SU-DHL-6 (cell line): ENCODE measurements at regions not wholly inside any gene's neighbourhood (a gene's known extent, or its start where the extent isn't known, plus 50 kb on each side); places are given as distances from the start of the nearest gene placed in this dataset.

Experiments used
- H2AFZ ChIP-seq: fragments of 200-600 bp; sonication (generic); 2 replicates; pipeline ENCODE4 v1.6.1; 2014; ENCODE audit warnings: low read depth, mild to moderate bottlenecking, moderate library complexity, mixed read lengths, antibody characterized with exemption, low read length; ENCODE audit not compliant: severe bottlenecking
- H3F3A ChIP-seq: fragments of 200-600 bp; shearing (Covaris generic); 2 replicates; pipeline ENCODE4 v1.6.0; 2016; ENCODE audit warnings: antibody characterized with exemption, mild to moderate bottlenecking; ENCODE audit not compliant: insufficient read depth
- H3K27ac ChIP-seq: fragments of 200-600 bp; sonication (generic); 2 replicates; pipeline ENCODE4 v1.5.1; 2016; ENCODE audit warnings: low read depth, mild to moderate bottlenecking, low read length, moderate library complexity, mixed read lengths
- H3K27me3 ChIP-seq: fragments of 200-600 bp; sonication (generic), shearing (Covaris generic); 2 replicates; pipeline ENCODE4 v1.6.0; 2014; ENCODE audit warnings: mild to moderate bottlenecking, low read length
- H3K36me3 ChIP-seq: fragments of 200-600 bp; sonication (generic); 2 replicates; pipeline ENCODE4 v1.6.1; 2014; ENCODE audit warnings: mild to moderate bottlenecking, low read length, mixed read lengths
- H3K4me2 ChIP-seq: fragments of 300-600, 200-600 bp; shearing (Covaris generic), sonication (generic); 2 replicates; pipeline ENCODE4 v1.6.0; 2014; ENCODE audit warnings: low read length, low read depth, mild to moderate bottlenecking; ENCODE audit not compliant: poor library complexity, severe bottlenecking
- H3K4me3 ChIP-seq: fragments of 200-600 bp; sonication (generic); 2 replicates; pipeline ENCODE4 v1.5.1; 2014; ENCODE audit warnings: antibody characterized with exemption, low read length, mild to moderate bottlenecking, mixed read lengths; ENCODE audit not compliant: insufficient read depth, poor library complexity, severe bottlenecking
- H3K79me2 ChIP-seq: fragments of 200-600 bp; sonication (generic); 2 replicates; pipeline ENCODE4 v1.6.1; 2014; ENCODE audit warnings: mild to moderate bottlenecking, low read length, moderate library complexity; ENCODE audit not compliant: insufficient read depth
- H3K9ac ChIP-seq: fragments of 200-600 bp; sonication (generic); 2 replicates; pipeline ENCODE4 v1.7.0; 2014; ENCODE audit warnings: mild to moderate bottlenecking, low read length
- H3K9me2 ChIP-seq: fragments of 200-600 bp; sonication (generic); replicated peaks from 2 replicates; pipeline ENCODE4 v1.6.1; 2014; ENCODE audit warnings: low read length; ENCODE audit not compliant: insufficient read depth
- H3K9me3 ChIP-seq: fragments of 200-600 bp; sonication (generic); 2 replicates; pipeline ENCODE4 v1.6.1; 2014; ENCODE audit warnings: low read length, mixed read lengths; ENCODE audit not compliant: insufficient read depth
- H4K20me1 ChIP-seq: fragments of 200-600 bp; sonication (generic); 2 replicates; pipeline ENCODE4 v1.6.1; 2014; ENCODE audit warnings: low read depth, mild to moderate bottlenecking, antibody characterized with exemption, low read length, moderate library complexity, mixed read lengths
- CTCF ChIP-seq: fragments of 200-600 bp; sonication (generic); IDR thresholded peaks from one replicate; pipeline ENCODE4 v1.5.1; 2017; ENCODE audit warnings: antibody characterized with exemption, mild to moderate bottlenecking, low read length, moderate library complexity; ENCODE audit not compliant: insufficient read depth, poor library complexity, severe bottlenecking
- EZH2phosphoT487 ChIP-seq: fragments of 200-600 bp; sonication (generic), shearing (Covaris generic); conservative IDR thresholded peaks from 2 replicates; pipeline ENCODE4 v1.6.1; 2018; ENCODE audit warnings: mild to moderate bottlenecking, antibody characterized with exemption, low read length, moderate library complexity, mixed read lengths

- H3F3A ChIP-seq: no peaks in the 10 kb centered on the region
- no peak for TF ChIP-seq CTCF
- TF ChIP-seq EZH2phosphoT487: no peak
- H4K20me1 ChIP-seq: no peaks in the 10 kb centered on the region
- no peaks in the 10 kb centered on the region for H3K9me2 ChIP-seq
- no peaks in the 10 kb centered on the region for H3K9me3 ChIP-seq
- no peaks in the 10 kb centered on the region for H3K36me3 ChIP-seq
- H3K4me3 ChIP-seq: no peak overlapping the region
- H3K79me2 ChIP-seq: no peaks in the 10 kb centered on the region
- H3K4me2 ChIP-seq: no peak overlapping the region
- H3K27me3 ChIP-seq: no peaks in the 10 kb centered on the region
- no peak overlapping the region for H3K9ac ChIP-seq
- no peak overlapping the region for H2AFZ ChIP-seq
- no peak overlapping the region for H3K27ac ChIP-seq
These were observed 504.2 kb upstream of the NBEA start for GRCh38 chr13:34437873-34438272.

GRCh38 chr13:34452831-34453230, 489.2 kb upstream of the NBEA start:
- no peak overlapping the region for H3K9ac ChIP-seq
- H4K20me1 ChIP-seq: no peaks in the 10 kb centered on the region
- TF ChIP-seq EZH2phosphoT487 (no peak), CTCF (no peak)

GRCh38 chr13:34458756-34459715, 483.0 kb upstream of the NBEA start:
- no peaks in the 10 kb centered on the region for H3K27me3 ChIP-seq
- no peak for TF ChIP-seq EZH2phosphoT487
- TF ChIP-seq CTCF: no peak
- no peaks in the 10 kb centered on the region for H3K9me2 ChIP-seq
- no peaks in the 10 kb centered on the region for H4K20me1 ChIP-seq
- H3K27ac ChIP-seq: no peak overlapping the region
- no peak overlapping the region for H3K9ac ChIP-seq
- H3K4me2 ChIP-seq: no peak overlapping the region
- no peaks in the 10 kb centered on the region for H3K36me3 ChIP-seq
- H2AFZ ChIP-seq: no peak overlapping the region
- H3K79me2 ChIP-seq: no peaks in the 10 kb centered on the region
- H3F3A ChIP-seq: no peaks in the 10 kb centered on the region
- H3K4me3 ChIP-seq: no peak overlapping the region
- no peaks in the 10 kb centered on the region for H3K9me3 ChIP-seq

More at GRCh38 chr13:34452831-34453230, 489.2 kb upstream of the NBEA start:
- Histone ChIP-seq H3F3A (no peaks in the 10 kb centered on the region), H3K79me2 (no peaks in the 10 kb centered on the region), H3K4me3 (no peak overlapping the region), H3K4me2 (no peak overlapping the region), H3K9me2 (no peaks in the 10 kb centered on the region), H3K27me3 (no peaks in the 10 kb centered on the region), H3K27ac (no peak overlapping the region), H3K9me3 (no peaks in the 10 kb centered on the region), H2AFZ (no peak overlapping the region), H3K36me3 (no peaks in the 10 kb centered on the region)
